Mesenchymal stem cell (in vitro differentiated cells and primary cell): ENCODE measurements at regions not wholly inside any gene's neighbourhood (a gene's known extent, or its start where the extent isn't known, plus 50 kb on each side); places are given as distances from the start of the nearest gene placed in this dataset.

Experiments
- DNase-seq: peaks from one replicate; pipeline ENCODE4 v3.0.0-alpha.2; 2013
- H2AFZ ChIP-seq: one replicate; pipeline ENCODE4 v1.6.1; 2013; ENCODE audit warnings: low read depth, mild to moderate bottlenecking, control low read depth, inconsistent platforms, low read length, moderate library complexity
- H2AK5ac ChIP-seq: 2 replicates; pipeline ENCODE4 v1.6.1; 2013; ENCODE audit warnings: low read length, moderate library complexity, mild to moderate bottlenecking, inconsistent platforms; ENCODE audit not compliant: severe bottlenecking
- H2BK120ac ChIP-seq: one replicate; pipeline ENCODE4 v1.6.1; 2013; ENCODE audit warnings: low read depth, mild to moderate bottlenecking, inconsistent platforms, low read length, moderate library complexity
- H2BK12ac ChIP-seq, 2 experiments: one replicate each; pipeline ENCODE4 v1.6.1; 2013; ENCODE audit warnings: inconsistent platforms in 2 of 2, low read length in 2 of 2, mild to moderate bottlenecking in 2 of 2, moderate library complexity in 2 of 2, control low read depth in 1 of 2
- H2BK15ac ChIP-seq: one replicate; pipeline ENCODE4 v1.6.1; 2013; ENCODE audit warnings: mild to moderate bottlenecking, low read depth, inconsistent platforms; ENCODE audit not compliant: poor library complexity, severe bottlenecking
- H2BK5ac ChIP-seq: 2 replicates; pipeline ENCODE4 v1.6.1; 2013; ENCODE audit warnings: low read depth, mild to moderate bottlenecking, low read length, control low read depth, inconsistent platforms; ENCODE audit not compliant: poor library complexity, severe bottlenecking
- H3K14ac ChIP-seq, 2 experiments: one replicate each; pipeline ENCODE4 v1.6.1; 2013; ENCODE audit warnings: inconsistent platforms in 2 of 2, low read length in 2 of 2, control low read depth in 1 of 2, mild to moderate bottlenecking in 1 of 2, moderate library complexity in 1 of 2
- H3K18ac ChIP-seq, 2 experiments: one replicate each; pipeline ENCODE4 v1.6.1; 2013; ENCODE audit warnings: inconsistent platforms in 2 of 2, low read length in 2 of 2, control low read depth in 1 of 2, low read depth in 1 of 2, mild to moderate bottlenecking in 1 of 2
- H3K23ac ChIP-seq, 2 experiments: one replicate each; pipeline ENCODE4 v1.6.1; 2013; ENCODE audit warnings: inconsistent platforms in 2 of 2, low read length in 2 of 2, mild to moderate bottlenecking in 2 of 2, moderate library complexity in 2 of 2, control low read depth in 1 of 2
- H3K27ac ChIP-seq: 2 replicates; pipeline ENCODE4 v1.5.1; 2013; ENCODE audit warnings: mild to moderate bottlenecking, moderate library complexity, low read length, control low read depth, inconsistent platforms; ENCODE audit not compliant: poor library complexity, severe bottlenecking
- H3K27me3 ChIP-seq, 2 experiments: 2 replicates each; pipeline versions ENCODE4 v1.6.1 to v1.7.0; 2013; ENCODE audit warnings: low read length in 2 of 2, mild to moderate bottlenecking in 2 of 2, moderate library complexity in 2 of 2, control low read depth in 1 of 2, inconsistent platforms in 1 of 2; ENCODE audit not compliant: control insufficient read depth in 1 of 2, insufficient read depth in 1 of 2
- H3K36me3 ChIP-seq, 2 experiments: 2 replicates each; pipeline versions ENCODE4 v1.6.1 to v1.7.0; 2013; ENCODE audit warnings: low read length in 2 of 2, control low read depth in 1 of 2, inconsistent platforms in 1 of 2, low read depth in 1 of 2, mild to moderate bottlenecking in 1 of 2; ENCODE audit not compliant: insufficient read depth in 2 of 2, control insufficient read depth in 1 of 2
- H3K4ac ChIP-seq, 2 experiments: one replicate each; pipeline ENCODE4 v1.6.1; 2013; ENCODE audit warnings: inconsistent platforms in 2 of 2, low read length in 2 of 2, mild to moderate bottlenecking in 2 of 2, moderate library complexity in 2 of 2, control low read depth in 1 of 2, low read depth in 1 of 2
- H3K4me1 ChIP-seq: 2 replicates; pipeline ENCODE4 v1.6.1; 2013; ENCODE audit warnings: low read depth, low read length, control low read depth; ENCODE audit not compliant: control insufficient read depth, insufficient read depth
- H3K4me2 ChIP-seq: 2 replicates; pipeline ENCODE4 v1.6.1; 2013; ENCODE audit warnings: low read length, mild to moderate bottlenecking, inconsistent platforms; ENCODE audit not compliant: poor library complexity, severe bottlenecking
- H3K4me3 ChIP-seq, 2 experiments: 2 replicates each; pipeline versions ENCODE4 v1.5.1 to v1.7.0; 2013; ENCODE audit warnings: low read length in 2 of 2, mild to moderate bottlenecking in 2 of 2, control low read depth in 1 of 2, low read depth in 1 of 2; ENCODE audit not compliant: insufficient read depth in 1 of 2
- H3K79me1 ChIP-seq: replicated peaks from 2 replicates; pipeline ENCODE4 v1.6.1; 2013; ENCODE audit warnings: mild to moderate bottlenecking, control low read depth, low read length, inconsistent platforms; ENCODE audit not compliant: poor library complexity, severe bottlenecking
- H3K9ac ChIP-seq: 2 replicates; pipeline ENCODE4 v1.7.0; 2013; ENCODE audit warnings: mild to moderate bottlenecking, low read length, moderate library complexity
- H3K9me3 ChIP-seq: 2 replicates; pipeline ENCODE4 v1.7.0; 2013; ENCODE audit warnings: mild to moderate bottlenecking, low read length; ENCODE audit not compliant: control insufficient read depth
- H4K8ac ChIP-seq: one replicate; pipeline ENCODE4 v1.6.1; 2013; ENCODE audit warnings: inconsistent platforms, mild to moderate bottlenecking, low read length, moderate library complexity
- H4K91ac ChIP-seq: one replicate; pipeline ENCODE4 v1.6.1; 2013; ENCODE audit warnings: mild to moderate bottlenecking, low read length, inconsistent platforms
- WGBS: methylation state at CpG from one replicate; pipeline ENCODE4 v1.1.7; 2013; ENCODE audit warnings: mixed read lengths; 5-methylcytosine and 5-hydroxymethylcytosine counted together

GRCh38 chr2:180846756-180847472 lies 133.5 kb upstream of the UBE2E3 start:
- Histone ChIP-seq H4K91ac (no peak overlapping the region), H3K9me3 (no peaks in the 10 kb centered on the region), H2BK120ac (no peak overlapping the region), H2BK5ac (no peak overlapping the region), H3K4me2 (no peak overlapping the region), H3K4ac (no peak overlapping the region), H2BK15ac (no peak overlapping the region), H3K9ac (no peak overlapping the region), H3K27ac (no peak overlapping the region), H2AK5ac (no peak overlapping the region), H4K8ac (no peak overlapping the region), H3K4me3 (no peak overlapping the region), H2AFZ (no peak overlapping the region), H3K36me3 (no peaks in the 10 kb centered on the region), H2BK12ac (no peak overlapping the region), H3K27me3 (no peaks in the 10 kb centered on the region), H3K79me1 (no peaks in the 10 kb centered on the region), H3K4me1 (no peaks in the 10 kb centered on the region), H3K23ac (no peak overlapping the region), H3K18ac (no peak overlapping the region), H3K14ac (no peak overlapping the region)
- 77% methylated on average over 3 of the region's 3 CpGs for WGBS
- DNase-seq: no peak

- no peak overlapping the region for H3K14ac ChIP-seq
- no peak overlapping the region for H2BK12ac ChIP-seq
- no peaks in the 10 kb centered on the region for H3K4me1 ChIP-seq
- DNase-seq: no peak
- no peak overlapping the region for H2BK120ac ChIP-seq
- no peak overlapping the region for H2AFZ ChIP-seq
- no peak overlapping the region for H3K4ac ChIP-seq
- no peaks in the 10 kb centered on the region for H3K36me3 ChIP-seq
- no peak overlapping the region for H2AK5ac ChIP-seq
- H2BK15ac ChIP-seq: no peak overlapping the region
- no peak overlapping the region for H4K8ac ChIP-seq
- no peak overlapping the region for H3K9ac ChIP-seq
- 97% methylated on average over 3 of the region's 3 CpGs for WGBS
- H3K9me3 ChIP-seq: no peaks in the 10 kb centered on the region
- H3K27me3 ChIP-seq: no peaks in the 10 kb centered on the region
- no peak overlapping the region for H2BK5ac ChIP-seq
- no peak overlapping the region for H3K18ac ChIP-seq
- H3K27ac ChIP-seq: no peak overlapping the region
- no peak overlapping the region for H3K4me3 ChIP-seq
- H4K91ac ChIP-seq: no peak overlapping the region
- no peak overlapping the region for H3K23ac ChIP-seq
- no peaks in the 10 kb centered on the region for H3K79me1 ChIP-seq
- no peak overlapping the region for H3K4me2 ChIP-seq
Observed at GRCh38 chr2:180842461-180842860, 137.9 kb upstream of the UBE2E3 start.

- no peak overlapping the region for H2AK5ac ChIP-seq
- DNase-seq: no peak
- no peak overlapping the region for H2AFZ ChIP-seq
- H3K79me1 ChIP-seq: no peaks in the 10 kb centered on the region
- H2BK5ac ChIP-seq: no peak overlapping the region
- H3K9ac ChIP-seq: no peak overlapping the region
- H3K18ac ChIP-seq: no peak overlapping the region
- H3K4ac ChIP-seq: no peak overlapping the region
- H3K4me1 ChIP-seq: no peaks in the 10 kb centered on the region
- H3K4me3 ChIP-seq: no peak overlapping the region
- no peak overlapping the region for H3K14ac ChIP-seq
- no peak overlapping the region for H4K91ac ChIP-seq
- no peak overlapping the region for H4K8ac ChIP-seq
- no peak overlapping the region for H3K4me2 ChIP-seq
- H3K9me3 ChIP-seq: no peaks in the 10 kb centered on the region
- H2BK120ac ChIP-seq: no peak overlapping the region
- no peak overlapping the region for H3K27ac ChIP-seq
- H3K27me3 ChIP-seq: no peaks in the 10 kb centered on the region
- H2BK12ac ChIP-seq: no peak overlapping the region
- H3K23ac ChIP-seq: no peak overlapping the region
- H3K36me3 ChIP-seq: no peaks in the 10 kb centered on the region
- 100% methylated on average over 7 of the region's 9 CpGs for WGBS
- H2BK15ac ChIP-seq: no peak overlapping the region
Observed at GRCh38 chr2:180840641-180841040, 139.8 kb upstream of the UBE2E3 start.

GRCh38 chr2:180829836-180830235 lies 150.6 kb upstream of the UBE2E3 start:
- no peaks in the 10 kb centered on the region for H3K9me3 ChIP-seq
- no peaks in the 10 kb centered on the region for H3K36me3 ChIP-seq
- no peak overlapping the region for H3K9ac ChIP-seq
- H3K18ac ChIP-seq: no peak overlapping the region
- no peak overlapping the region for H3K27ac ChIP-seq
- H2BK120ac ChIP-seq: no peak overlapping the region
- no peak overlapping the region for H3K23ac ChIP-seq
- no peak overlapping the region for H2BK5ac ChIP-seq
- no peak overlapping the region for H4K8ac ChIP-seq
- no peak overlapping the region for H2BK12ac ChIP-seq
- H2AK5ac ChIP-seq: no peak overlapping the region
- no peak overlapping the region for H4K91ac ChIP-seq
- no peak overlapping the region for H3K14ac ChIP-seq
- H3K4ac ChIP-seq: no peak overlapping the region
- H3K4me2 ChIP-seq: no peak overlapping the region
- no peaks in the 10 kb centered on the region for H3K79me1 ChIP-seq
- no peaks in the 10 kb centered on the region for H3K4me1 ChIP-seq
- no peak overlapping the region for H2BK15ac ChIP-seq
- H3K27me3 ChIP-seq: no peaks in the 10 kb centered on the region
- H3K4me3 ChIP-seq: no peak overlapping the region
- H2AFZ ChIP-seq: no peak overlapping the region
- DNase-seq: no peak
